ENCODE measurements at regions not wholly inside any gene's neighbourhood (a gene's known extent, or its start where the extent isn't known, plus 50 kb on each side); places are given as distances from the start of the nearest gene placed in this dataset.

GRCh38 chr2:206845877-206846276, 80.5 kb downstream of the FASTKD2 start:
- ChIA-PET CTCF (ENCODE audit: unreplicated experiment) (no interaction called here), POLR2A (no interaction called here)
- Histone ChIP-seq H2AFZ (ENCODE audit: low read length) (no peak overlapping the region), H3K36me3 (ENCODE audit: insufficient read depth, low read length) (no peaks in the 10 kb centered on the region), H3K9me3 (ENCODE audit: low read length) (no peaks in the 10 kb centered on the region), H3K4me2 (ENCODE audit: low read length) (no peak overlapping the region), H3K27ac (ENCODE audit: low read depth, low read length, poor library complexity, severe bottlenecking) (no peak overlapping the region), H3K4me3 (ENCODE audit: low read depth, low read length, poor library complexity, severe bottlenecking) (no peak overlapping the region), H3K4me1 (ENCODE audit: insufficient read depth, low read length, poor library complexity, severe bottlenecking) (no peaks in the 10 kb centered on the region), H4K20me1 (ENCODE audit: insufficient read depth, low read length) (no peaks in the 10 kb centered on the region), H3K79me2 (ENCODE audit: insufficient read depth, low read depth, low read length) (no peaks in the 10 kb centered on the region), H3K9me2 (ENCODE audit: insufficient read depth, low read length) (no peaks in the 10 kb centered on the region)
- intact Hi-C loops (cut with micrococcal nuclease; ENCODE audit: unreplicated experiment): no loop called here
- no TSS peak for BruUV-seq (replicated peaks)
- no peak for DNase-seq (ENCODE audit: low spot score)
- no peak for TF ChIP-seq CTCF (conservative IDR thresholded peaks at IDR 0.05; ENCODE audit: low read length)
- TF ChIP-seq EZH2phosphoT487 (IDR thresholded peaks at IDR 0.05; ENCODE audit: borderline replicate concordance, low read depth, low read length): no peak

- intact Hi-C loops (cut with micrococcal nuclease; ENCODE audit: unreplicated experiment): no loop called here
- Histone ChIP-seq H3K4me3 (ENCODE audit: low read depth, low read length, poor library complexity, severe bottlenecking) (no peak overlapping the region), H3K9me3 (ENCODE audit: low read length) (no peaks in the 10 kb centered on the region), H3K27ac (ENCODE audit: low read depth, low read length, poor library complexity, severe bottlenecking) (no peak overlapping the region), H3K36me3 (ENCODE audit: insufficient read depth, low read length) (no peaks in the 10 kb centered on the region), H3K9me2 (ENCODE audit: insufficient read depth, low read length) (no peaks in the 10 kb centered on the region), H2AFZ (ENCODE audit: low read length) (no peak overlapping the region), H3K79me2 (ENCODE audit: insufficient read depth, low read depth, low read length) (no peaks in the 10 kb centered on the region), H4K20me1 (ENCODE audit: insufficient read depth, low read length) (no peaks in the 10 kb centered on the region), H3K4me2 (ENCODE audit: low read length) (no peak overlapping the region), H3K4me1 (ENCODE audit: insufficient read depth, low read length, poor library complexity, severe bottlenecking) (no peaks in the 10 kb centered on the region)
- ChIA-PET POLR2A (no interaction called here), CTCF (ENCODE audit: unreplicated experiment) (no interaction called here)
- TF ChIP-seq EZH2phosphoT487 (IDR thresholded peaks at IDR 0.05; ENCODE audit: borderline replicate concordance, low read depth, low read length) (no peak), CTCF (conservative IDR thresholded peaks at IDR 0.05; ENCODE audit: low read length) (no peak)
- BruUV-seq (replicated peaks): no TSS peak
- DNase-seq (ENCODE audit: low spot score): no peak
Observed at GRCh38 chr2:206846331-206846730, 80.9 kb downstream of the FASTKD2 start.

- intact Hi-C loops (cut with micrococcal nuclease; ENCODE audit: unreplicated experiment): no loop called here
- BruUV-seq (replicated peaks): no TSS peak
- no peak overlapping the region for H3K4me3 ChIP-seq (ENCODE audit: low read depth, low read length, poor library complexity, severe bottlenecking)
- no peak overlapping the region for H3K4me2 ChIP-seq (ENCODE audit: low read length)
- H3K9me2 ChIP-seq (ENCODE audit: insufficient read depth, low read length): no peaks in the 10 kb centered on the region
- H3K27ac ChIP-seq (ENCODE audit: low read depth, low read length, poor library complexity, severe bottlenecking): no peak overlapping the region
- ChIA-PET POLR2A (no interaction called here), CTCF (ENCODE audit: unreplicated experiment) (no interaction called here)
- H3K9me3 ChIP-seq (ENCODE audit: low read length): no peaks in the 10 kb centered on the region
- no peaks in the 10 kb centered on the region for H3K79me2 ChIP-seq (ENCODE audit: insufficient read depth, low read depth, low read length)
- no peaks in the 10 kb centered on the region for H3K36me3 ChIP-seq (ENCODE audit: insufficient read depth, low read length)
- H3K4me1 ChIP-seq (ENCODE audit: insufficient read depth, low read length, poor library complexity, severe bottlenecking): no peaks in the 10 kb centered on the region
- H2AFZ ChIP-seq (ENCODE audit: low read length): no peak overlapping the region
- no peaks in the 10 kb centered on the region for H4K20me1 ChIP-seq (ENCODE audit: insufficient read depth, low read length)
- no peak for DNase-seq (ENCODE audit: low spot score)
- TF ChIP-seq EZH2phosphoT487 (IDR thresholded peaks at IDR 0.05; ENCODE audit: borderline replicate concordance, low read depth, low read length) (no peak), CTCF (conservative IDR thresholded peaks at IDR 0.05; ENCODE audit: low read length) (no peak)
Observed at GRCh38 chr2:206846981-206847834, 81.8 kb downstream of the FASTKD2 start.

Data from OCI-LY7 (cell line).